GM23338 (cell line): ENCODE measurements at regions not wholly inside any gene's neighbourhood (a gene's known extent, or its start where the extent isn't known, plus 50 kb on each side); places are given as distances from the start of the nearest gene placed in this dataset.

Experiments used
- CREB1 ChIP-seq: fragments of 250-450 bp; sonication (Bioruptor Pico); IDR thresholded peaks from 2 replicates; pipeline ENCODE4 v1.5.0; 2020; ENCODE audit warnings: low read depth, mild to moderate bottlenecking, moderate library complexity
- EZH2 ChIP-seq: fragments of 200-600 bp; sonication (generic); IDR thresholded peaks from one replicate; pipeline ENCODE4 v1.8.0; 2017; ENCODE audit warnings: antibody characterized with exemption, mild to moderate bottlenecking, low read depth; ENCODE audit not compliant: unreplicated experiment
- POLR2AphosphoS5 ChIP-seq: IDR thresholded peaks from 2 replicates; pipeline ENCODE4 v1.6.1; 2016; ENCODE audit warnings: antibody characterized with exemption, low read depth
- TF ChIP-seq, protein P1 (sequence below), 2 experiments: fragments of 200-600 bp in 1 of 2; sonication (generic) in 1 of 2; conservative IDR thresholded peaks; 2 replicates each; pipeline versions ENCODE4 v1.5.1 to v1.6.1; 2016 to 2017; ENCODE audit warnings: antibody characterized with exemption in 2 of 2, low read depth in 2 of 2, mild to moderate bottlenecking in 2 of 2, moderate library complexity in 1 of 2

DNA sequence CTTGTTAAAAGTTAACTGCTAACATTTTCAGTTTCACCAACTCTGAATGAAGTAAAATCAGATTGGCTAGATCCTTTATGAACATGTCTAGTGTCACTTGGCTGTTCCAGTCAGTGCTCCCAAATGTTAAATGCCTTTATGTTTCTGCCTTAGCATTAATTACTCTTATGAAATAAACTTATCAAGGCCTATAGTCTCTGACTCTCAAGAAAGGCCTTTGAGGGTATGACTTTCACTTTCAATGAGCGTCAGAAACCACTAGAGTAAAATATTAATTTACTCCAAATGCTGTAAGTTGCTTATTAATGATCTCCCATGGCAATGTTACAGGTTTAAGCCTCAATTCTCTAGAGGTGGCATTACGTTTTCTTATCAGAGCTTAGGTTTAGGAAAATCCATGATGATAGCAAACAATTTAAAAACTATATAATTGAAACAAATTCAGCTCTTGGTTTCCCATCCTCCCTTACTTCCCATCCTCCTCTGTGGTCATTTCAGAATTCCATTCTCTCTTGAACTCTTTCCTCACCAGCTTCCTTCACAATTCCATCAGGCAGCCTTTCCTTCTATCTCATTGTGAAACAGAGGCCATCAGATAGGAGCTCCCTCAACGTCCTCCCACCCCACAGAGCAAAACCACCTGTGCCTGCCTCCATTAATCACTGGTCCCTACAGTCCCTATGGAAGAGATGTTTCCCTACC is 108.6 kb upstream of the COP1 start:
- TF ChIP-seq POLR2AphosphoS5 (no peak), EZH2 (no peak), CREB1 (CRISPR knock-in tag) (no peak)
- TF ChIP-seq, protein P1, sequence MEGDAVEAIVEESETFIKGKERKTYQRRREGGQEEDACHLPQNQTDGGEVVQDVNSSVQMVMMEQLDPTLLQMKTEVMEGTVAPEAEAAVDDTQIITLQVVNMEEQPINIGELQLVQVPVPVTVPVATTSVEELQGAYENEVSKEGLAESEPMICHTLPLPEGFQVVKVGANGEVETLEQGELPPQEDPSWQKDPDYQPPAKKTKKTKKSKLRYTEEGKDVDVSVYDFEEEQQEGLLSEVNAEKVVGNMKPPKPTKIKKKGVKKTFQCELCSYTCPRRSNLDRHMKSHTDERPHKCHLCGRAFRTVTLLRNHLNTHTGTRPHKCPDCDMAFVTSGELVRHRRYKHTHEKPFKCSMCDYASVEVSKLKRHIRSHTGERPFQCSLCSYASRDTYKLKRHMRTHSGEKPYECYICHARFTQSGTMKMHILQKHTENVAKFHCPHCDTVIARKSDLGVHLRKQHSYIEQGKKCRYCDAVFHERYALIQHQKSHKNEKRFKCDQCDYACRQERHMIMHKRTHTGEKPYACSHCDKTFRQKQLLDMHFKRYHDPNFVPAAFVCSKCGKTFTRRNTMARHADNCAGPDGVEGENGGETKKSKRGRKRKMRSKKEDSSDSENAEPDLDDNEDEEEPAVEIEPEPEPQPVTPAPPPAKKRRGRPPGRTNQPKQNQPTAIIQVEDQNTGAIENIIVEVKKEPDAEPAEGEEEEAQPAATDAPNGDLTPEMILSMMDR (conservative IDR thresholded peaks at IDR 0.05; ENCODE audit: low read depth in 2 of 2) = no peak
